ENCODE measurements at regions not wholly inside any gene's neighbourhood (a gene's known extent, or its start where the extent isn't known, plus 50 kb on each side); places are given as distances from the start of the nearest gene placed in this dataset.

DNA sequence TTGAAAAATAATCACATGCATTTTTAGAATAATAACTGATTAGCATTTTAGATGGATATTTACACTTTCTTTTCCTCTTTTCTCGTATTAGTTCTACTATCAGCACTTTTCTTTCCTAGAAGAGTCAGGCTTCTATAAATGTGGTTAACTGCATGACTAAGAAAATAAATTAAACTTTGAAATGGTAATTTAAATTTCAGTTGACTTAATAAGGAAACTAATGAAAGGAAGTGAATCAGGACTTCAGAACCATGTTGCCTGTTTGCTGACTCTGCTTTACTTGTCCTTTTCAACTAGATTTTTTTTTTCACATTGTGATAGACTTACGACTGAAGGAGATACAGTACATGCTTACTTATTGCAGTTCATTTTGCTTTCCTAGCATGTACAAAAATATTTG is 1258.2 kb upstream of the EYS start:
- ChIA-PET POLR2A (no interaction called here), CTCF (ENCODE audit: low intra/inter-chr PET ratio) (no interaction called here)
- no peaks in the 10 kb centered on the region for H3K79me2 ChIP-seq (ENCODE audit: control insufficient read depth, insufficient read depth, low read length)
- no peaks in the 10 kb centered on the region for H3K4me1 ChIP-seq (replicated peaks in 1 of 2; ENCODE audit: control insufficient read depth in 2 of 2, insufficient read depth in 2 of 2, low read length in 2 of 2)
- no peaks in the 10 kb centered on the region for H3K9me1 ChIP-seq (ENCODE audit: control insufficient read depth, insufficient read depth, low read length)
- intact Hi-C loops (cut with micrococcal nuclease) (no loop called here), in situ Hi-C loops (cut with MboI) (no loop called here)
- H3K9me3 ChIP-seq (replicated peaks; ENCODE audit: control insufficient read depth, insufficient read depth, low read depth, low read length), result no peaks in the 10 kb centered on the region
- no peak overlapping the region for H3K9ac ChIP-seq (ENCODE audit: insufficient read depth in 1 of 2, low read depth in 2 of 2, low read length in 2 of 2)
- TF ChIP-seq, protein P1, sequence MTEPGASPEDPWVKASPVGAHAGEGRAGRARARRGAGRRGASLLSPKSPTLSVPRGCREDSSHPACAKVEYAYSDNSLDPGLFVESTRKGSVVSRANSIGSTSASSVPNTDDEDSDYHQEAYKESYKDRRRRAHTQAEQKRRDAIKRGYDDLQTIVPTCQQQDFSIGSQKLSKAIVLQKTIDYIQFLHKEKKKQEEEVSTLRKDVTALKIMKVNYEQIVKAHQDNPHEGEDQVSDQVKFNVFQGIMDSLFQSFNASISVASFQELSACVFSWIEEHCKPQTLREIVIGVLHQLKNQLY (CRISPR knock-in tag; conservative IDR thresholded peaks at IDR 0.05), result no peak
- TF ChIP-seq RBM15 (IDR thresholded peaks at IDR 0.05; ENCODE audit: insufficient read depth, low read length), result no peak
- no peak for TF ChIP-seq CBX5 (IDR thresholded peaks at IDR 0.05; ENCODE audit: borderline replicate concordance, low read depth)
- TF ChIP-seq ZSCAN29 (IDR thresholded peaks at IDR 0.05), result no peak
- TF ChIP-seq DACH1 (IDR thresholded peaks at IDR 0.05; ENCODE audit: partially characterized antibody), result no peak
- TF ChIP-seq, protein P2, sequence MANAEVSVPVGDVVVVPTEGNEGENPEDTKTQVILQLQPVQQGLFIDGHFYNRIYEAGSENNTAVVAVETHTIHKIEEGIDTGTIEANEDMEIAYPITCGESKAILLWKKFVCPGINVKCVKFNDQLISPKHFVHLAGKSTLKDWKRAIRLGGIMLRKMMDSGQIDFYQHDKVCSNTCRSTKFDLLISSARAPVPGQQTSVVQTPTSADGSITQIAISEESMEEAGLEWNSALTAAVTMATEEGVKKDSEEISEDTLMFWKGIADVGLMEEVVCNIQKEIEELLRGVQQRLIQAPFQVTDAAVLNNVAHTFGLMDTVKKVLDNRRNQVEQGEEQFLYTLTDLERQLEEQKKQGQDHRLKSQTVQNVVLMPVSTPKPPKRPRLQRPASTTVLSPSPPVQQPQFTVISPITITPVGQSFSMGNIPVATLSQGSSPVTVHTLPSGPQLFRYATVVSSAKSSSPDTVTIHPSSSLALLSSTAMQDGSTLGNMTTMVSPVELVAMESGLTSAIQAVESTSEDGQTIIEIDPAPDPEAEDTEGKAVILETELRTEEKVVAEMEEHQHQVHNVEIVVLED (CRISPR knock-in tag; IDR thresholded peaks at IDR 0.05), result no peak
- no peak for TF ChIP-seq ZNF12 (CRISPR knock-in tag; IDR thresholded peaks at IDR 0.05)
- no peak for TF ChIP-seq POLR2H (tag; IDR thresholded peaks at IDR 0.05; ENCODE audit: low read depth)
- no peak for TF ChIP-seq MCM3 (IDR thresholded peaks at IDR 0.05)
- TF ChIP-seq ZNF121 (CRISPR knock-in tag; conservative IDR thresholded peaks at IDR 0.05), result no peak
- no peak for TF ChIP-seq ELF4 (CRISPR knock-in tag; IDR thresholded peaks at IDR 0.05)
- TF ChIP-seq EGR1 (conservative IDR thresholded peaks at IDR 0.05), result no peak
- no peak for TF ChIP-seq ZNF436 (CRISPR knock-in tag; IDR thresholded peaks at IDR 0.05)
- TF ChIP-seq, protein P3, sequence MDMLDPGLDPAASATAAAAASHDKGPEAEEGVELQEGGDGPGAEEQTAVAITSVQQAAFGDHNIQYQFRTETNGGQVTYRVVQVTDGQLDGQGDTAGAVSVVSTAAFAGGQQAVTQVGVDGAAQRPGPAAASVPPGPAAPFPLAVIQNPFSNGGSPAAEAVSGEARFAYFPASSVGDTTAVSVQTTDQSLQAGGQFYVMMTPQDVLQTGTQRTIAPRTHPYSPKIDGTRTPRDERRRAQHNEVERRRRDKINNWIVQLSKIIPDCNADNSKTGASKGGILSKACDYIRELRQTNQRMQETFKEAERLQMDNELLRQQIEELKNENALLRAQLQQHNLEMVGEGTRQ (CRISPR knock-in tag; IDR thresholded peaks at IDR 0.05), result no peak
- TF ChIP-seq, protein P4, sequence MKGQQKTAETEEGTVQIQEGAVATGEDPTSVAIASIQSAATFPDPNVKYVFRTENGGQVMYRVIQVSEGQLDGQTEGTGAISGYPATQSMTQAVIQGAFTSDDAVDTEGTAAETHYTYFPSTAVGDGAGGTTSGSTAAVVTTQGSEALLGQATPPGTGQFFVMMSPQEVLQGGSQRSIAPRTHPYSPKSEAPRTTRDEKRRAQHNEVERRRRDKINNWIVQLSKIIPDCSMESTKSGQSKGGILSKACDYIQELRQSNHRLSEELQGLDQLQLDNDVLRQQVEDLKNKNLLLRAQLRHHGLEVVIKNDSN (CRISPR knock-in tag; IDR thresholded peaks at IDR 0.05), result no peak
- no peaks in the 10 kb centered on the region for H4K20me1 ChIP-seq (replicated peaks; ENCODE audit: control insufficient read depth, insufficient read depth, low read length)
- DNase-seq (ENCODE audit: extremely low read depth in 1 of 4, low spot score in 3 of 4) (no peak), ATAC-seq (no peak), FAIRE-seq (no peak)
- H3K27me3 ChIP-seq (ENCODE audit: control insufficient read depth in 2 of 2, insufficient read depth in 2 of 2, low read length in 2 of 2), result no peaks in the 10 kb centered on the region
- no peak overlapping the region for H3K4me2 ChIP-seq (ENCODE audit: insufficient read depth, low read length)
- H2AFZ ChIP-seq (ENCODE audit: low read depth, low read length), result no peak overlapping the region
- no peaks in the 10 kb centered on the region for H3K36me3 ChIP-seq (ENCODE audit: control insufficient read depth, insufficient read depth, low read length)
- 18% methylated on average over 2 of the region's 2 CpGs for WGBS (ENCODE audit: insufficient coverage, low coverage, missing lambda C conversion rate)
- H3K27ac ChIP-seq (ENCODE audit: extremely low read depth, low read depth, low read length), result no peak overlapping the region
- BruUV-seq (replicated peaks), result no TSS peak
- H3K4me3 ChIP-seq, result no peak overlapping the region

All from K562 (cell line).